Rectal smooth muscle tissue (tissue), 1 donor: ENCODE measurements at regions not wholly inside any gene's neighbourhood (a gene's known extent, or its start where the extent isn't known, plus 50 kb on each side); places are given as distances from the start of the nearest gene placed in this dataset.

Experiments
- H3K27ac ChIP-seq: one replicate; pipeline ENCODE4 v1.7.0; 2013; ENCODE audit warnings: low read depth, low read length, inconsistent platforms
- H3K27me3 ChIP-seq: one replicate; pipeline ENCODE4 v1.7.0; 2013; ENCODE audit warnings: low read length; ENCODE audit not compliant: control insufficient read depth, insufficient read depth
- H3K36me3 ChIP-seq: one replicate; pipeline ENCODE4 v1.7.0; 2013; ENCODE audit warnings: low read length; ENCODE audit not compliant: control insufficient read depth, insufficient read depth
- H3K4me1 ChIP-seq: one replicate; pipeline ENCODE4 v1.7.0; 2013; ENCODE audit warnings: low read length; ENCODE audit not compliant: control insufficient read depth, insufficient read depth
- H3K4me3 ChIP-seq: one replicate; pipeline ENCODE4 v1.7.0; 2013; ENCODE audit warnings: low read length
- H3K9ac ChIP-seq: one replicate; pipeline ENCODE4 v1.7.0; 2013; ENCODE audit warnings: low read length

DNA sequence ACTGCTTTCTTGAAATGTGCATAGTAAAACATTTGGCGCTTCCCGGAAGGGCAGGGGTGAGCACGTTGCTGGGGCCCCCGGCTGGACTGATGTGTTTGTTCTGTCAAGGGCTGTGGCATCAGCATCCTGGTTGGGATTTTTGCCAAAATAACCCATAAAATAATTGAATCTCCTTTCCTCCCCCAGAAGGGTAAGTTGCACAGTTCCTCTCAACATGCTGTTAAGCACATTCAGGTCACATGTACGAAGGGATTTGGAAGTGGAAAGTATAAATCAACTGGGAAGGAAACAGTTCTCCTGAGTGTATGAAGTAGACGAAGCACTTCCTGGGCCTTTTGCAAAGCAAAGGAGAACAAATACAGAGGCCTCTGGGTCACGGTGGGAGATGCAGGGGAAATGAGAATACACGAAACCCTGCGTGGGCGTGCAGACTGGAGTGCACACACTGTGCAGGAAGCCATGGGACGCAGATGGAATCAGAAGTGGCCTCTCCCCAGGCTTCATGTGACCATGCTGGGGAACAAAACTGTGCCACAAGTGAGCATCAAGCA lies 183.9 kb downstream of the LPIN1 start:
- Histone ChIP-seq H3K4me1 (no peaks in the 10 kb centered on the region), H3K4me3 (no peak overlapping the region), H3K9ac (no peak overlapping the region), H3K27ac (no peak overlapping the region), H3K36me3 (no peaks in the 10 kb centered on the region), H3K27me3 (no peaks in the 10 kb centered on the region)

DNA sequence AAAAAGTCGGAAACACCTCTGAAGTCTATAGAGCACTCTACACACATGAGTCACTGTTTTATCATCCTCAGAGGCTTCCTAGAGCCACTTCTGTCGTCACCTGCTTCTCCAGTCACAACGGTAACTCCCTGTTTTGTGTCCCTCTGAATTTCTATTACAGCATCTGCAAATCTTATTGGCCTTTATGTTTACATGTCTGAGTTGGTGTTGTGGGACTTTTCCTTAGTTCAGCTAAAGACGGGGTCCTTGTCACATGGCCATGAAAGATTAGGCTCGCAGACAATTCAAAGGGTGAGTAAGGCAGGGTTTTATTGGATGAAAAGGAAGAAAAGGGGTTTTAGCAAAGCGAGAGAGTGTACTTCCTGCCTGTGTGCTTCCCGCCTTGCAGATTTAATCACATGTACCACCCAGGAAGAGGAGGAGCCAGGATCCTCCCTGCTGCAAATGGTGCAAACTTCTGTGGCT lies 185.6 kb downstream of the LPIN1 start:
- Histone ChIP-seq H3K27ac (no peak overlapping the region), H3K4me3 (no peak overlapping the region), H3K4me1 (no peaks in the 10 kb centered on the region), H3K9ac (no peak overlapping the region), H3K27me3 (no peaks in the 10 kb centered on the region), H3K36me3 (no peaks in the 10 kb centered on the region)

DNA sequence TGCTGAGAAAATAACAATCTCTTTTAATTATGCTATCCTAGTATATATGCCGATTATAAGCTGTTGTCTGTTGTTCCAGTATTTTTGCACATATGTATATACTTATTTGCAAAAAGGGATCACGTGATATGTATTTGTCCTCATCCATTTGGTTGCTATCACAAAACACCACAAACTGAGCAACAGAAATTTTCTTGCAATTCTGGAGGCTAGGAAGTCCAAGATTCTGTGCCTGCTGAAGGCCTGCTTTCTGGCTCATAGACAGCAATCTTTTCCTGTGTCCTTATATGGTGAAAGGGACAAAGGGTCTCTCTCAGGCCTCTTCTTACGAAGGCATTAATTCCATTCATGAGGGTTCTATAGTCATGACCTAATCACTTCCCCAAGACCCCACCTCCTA lies 186.5 kb downstream of the LPIN1 start:
- Histone ChIP-seq H3K9ac (no peak overlapping the region), H3K36me3 (no peaks in the 10 kb centered on the region), H3K27me3 (no peaks in the 10 kb centered on the region), H3K27ac (no peak overlapping the region), H3K4me3 (no peak overlapping the region), H3K4me1 (no peaks in the 10 kb centered on the region)

DNA sequence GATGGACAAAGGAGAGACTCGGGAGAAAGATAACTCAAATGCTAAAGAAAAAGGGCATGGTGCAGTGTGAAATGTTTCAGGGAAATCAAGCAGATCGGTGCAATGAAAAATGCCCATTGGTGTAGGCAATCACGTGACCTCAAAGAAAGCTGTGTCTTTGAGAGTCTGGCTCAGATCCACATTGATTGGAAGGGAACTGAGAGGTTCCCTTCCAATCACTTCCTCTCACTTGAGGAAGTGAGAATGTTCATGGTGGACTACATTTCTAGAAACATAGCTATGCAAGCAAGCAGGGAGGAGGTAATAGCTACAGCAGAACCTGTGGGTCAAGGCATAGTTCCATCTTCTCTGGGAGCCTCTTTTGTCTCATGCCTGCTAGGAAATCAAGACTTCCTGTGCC lies 187.4 kb downstream of the LPIN1 start:
- Histone ChIP-seq H3K4me3 (no peak overlapping the region), H3K27me3 (no peaks in the 10 kb centered on the region)

DNA sequence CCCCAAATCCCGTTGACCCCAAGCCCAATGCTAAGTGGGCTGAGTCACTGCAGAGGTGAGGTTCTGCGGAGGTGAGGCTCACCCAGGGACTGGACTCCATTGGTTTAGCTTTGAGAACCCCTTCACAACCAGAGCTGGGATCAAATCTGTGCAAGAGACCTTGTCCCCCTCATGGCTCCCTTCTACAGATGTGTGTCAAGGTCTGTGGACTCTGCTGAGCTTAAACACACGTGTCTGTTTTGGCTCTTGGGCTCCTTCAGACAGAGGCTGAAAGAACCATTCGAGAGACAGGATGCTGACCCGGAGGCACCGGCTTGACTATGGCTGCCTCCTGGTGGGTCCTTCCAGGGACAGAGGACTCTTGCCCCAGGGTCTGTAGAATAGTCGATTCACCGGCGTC lies 190.3 kb downstream of the LPIN1 start:
- Histone ChIP-seq H3K27ac (no peak overlapping the region), H3K4me3 (no peak overlapping the region), H3K4me1 (no peaks in the 10 kb centered on the region), H3K27me3 (no peaks in the 10 kb centered on the region), H3K36me3 (no peaks in the 10 kb centered on the region), H3K9ac (no peak overlapping the region)

More for the DNA sequence above, 187.4 kb downstream of the LPIN1 start:
- no peaks in the 10 kb centered on the region for H3K4me1 ChIP-seq
- H3K36me3 ChIP-seq = no peaks in the 10 kb centered on the region
- H3K9ac ChIP-seq = no peak overlapping the region
- H3K27ac ChIP-seq = no peak overlapping the region

DNA sequence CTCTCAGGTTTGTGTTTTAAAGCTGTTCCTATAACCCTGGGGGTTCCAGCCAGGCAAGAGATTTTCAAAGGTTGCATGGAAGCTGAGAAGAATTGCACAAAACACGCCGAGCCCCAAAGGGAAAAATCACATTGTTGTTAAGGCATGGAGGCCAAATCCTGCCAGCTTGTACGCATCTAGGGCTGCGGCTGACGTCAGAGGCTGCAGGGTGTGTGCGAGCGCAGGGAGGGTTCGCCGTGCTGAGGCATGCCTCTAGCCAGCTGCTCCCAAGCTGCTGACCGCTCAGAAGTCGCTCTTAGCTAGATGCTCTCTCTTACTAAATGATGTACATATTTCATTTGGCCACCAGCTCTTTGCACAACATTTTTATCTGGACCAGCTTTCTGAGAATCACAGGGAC lies 191.8 kb downstream of the LPIN1 start:
- Histone ChIP-seq H3K27ac (no peak overlapping the region), H3K4me3 (no peak overlapping the region), H3K27me3 (no peaks in the 10 kb centered on the region), H3K36me3 (no peaks in the 10 kb centered on the region), H3K9ac (no peak overlapping the region), H3K4me1 (no peaks in the 10 kb centered on the region)

DNA sequence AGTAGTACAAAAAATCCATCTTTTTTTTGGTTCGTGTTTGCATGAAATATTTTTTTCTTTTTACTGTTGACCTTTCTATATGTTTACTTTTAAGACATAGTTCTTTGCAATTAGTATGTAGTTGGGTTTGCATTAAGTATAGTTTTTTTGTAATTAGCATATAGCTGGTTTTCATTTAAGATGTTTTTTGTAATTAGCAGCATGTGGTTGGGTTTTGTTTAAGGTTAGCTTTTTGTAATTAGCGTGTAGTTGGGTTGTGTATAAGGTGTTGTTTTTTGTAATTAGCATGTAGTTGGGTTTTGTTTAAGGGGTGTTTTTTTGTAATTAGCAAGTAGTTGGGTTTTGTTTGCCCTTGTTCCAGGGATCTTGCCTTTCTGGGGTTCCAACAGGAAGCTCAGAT lies 193.1 kb downstream of the LPIN1 start:
- Histone ChIP-seq H3K36me3 (no peaks in the 10 kb centered on the region), H3K27me3 (no peaks in the 10 kb centered on the region), H3K9ac (no peak overlapping the region), H3K4me3 (no peak overlapping the region), H3K27ac (no peak overlapping the region), H3K4me1 (no peaks in the 10 kb centered on the region)

DNA sequence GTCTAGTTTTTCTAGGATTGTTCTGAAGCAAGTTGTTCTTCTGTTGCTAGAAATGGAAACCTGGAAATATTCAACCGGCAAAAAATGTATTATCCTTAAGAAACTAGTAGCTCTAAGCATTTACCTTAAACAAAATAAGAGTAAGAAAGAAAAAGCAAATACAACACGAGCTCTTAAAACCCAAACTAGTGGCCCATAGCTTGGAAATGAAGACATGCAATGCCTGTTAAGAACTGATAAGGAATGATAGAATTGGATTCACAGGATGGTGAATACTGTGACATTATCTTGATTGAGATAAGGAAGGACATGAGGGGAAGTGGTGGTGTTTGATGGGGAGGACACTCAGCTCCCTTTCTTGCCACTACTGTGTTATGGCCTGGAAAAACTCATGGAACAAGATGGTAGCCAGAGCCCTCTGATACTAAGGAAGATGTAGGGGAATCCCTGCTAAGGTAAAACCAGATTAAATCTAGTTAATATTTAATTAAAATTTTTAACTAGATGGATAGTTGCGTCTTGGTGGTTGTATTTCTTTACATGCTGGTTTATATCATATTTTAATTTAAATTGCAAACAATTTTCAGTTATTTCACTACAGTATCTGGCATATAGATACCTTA lies 193.8 kb downstream of the LPIN1 start:
- Histone ChIP-seq H3K4me1 (no peaks in the 10 kb centered on the region), H3K4me3 (no peak overlapping the region), H3K27ac (no peak overlapping the region), H3K9ac (no peak overlapping the region), H3K36me3 (no peaks in the 10 kb centered on the region), H3K27me3 (no peaks in the 10 kb centered on the region)

DNA sequence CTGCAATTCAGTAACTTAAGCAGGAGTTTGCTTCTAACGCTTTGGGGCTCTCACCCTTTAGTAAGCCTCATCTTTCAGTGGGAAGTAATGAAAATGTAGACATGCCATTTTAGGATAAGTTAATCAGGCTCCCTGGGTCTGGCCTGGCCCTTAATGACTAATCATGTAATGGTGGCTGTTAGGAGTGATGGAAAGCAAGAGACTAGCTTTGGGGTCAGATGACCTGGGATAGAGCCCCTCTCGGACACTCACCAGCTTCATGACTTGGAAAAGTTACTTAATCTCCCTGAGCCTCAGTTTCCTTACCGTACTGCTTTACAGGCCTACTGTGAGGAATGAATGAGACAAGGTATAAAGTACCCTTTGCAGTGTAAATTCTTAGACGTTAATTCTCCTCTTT lies 194.4 kb downstream of the LPIN1 start:
- H3K36me3 ChIP-seq = no peaks in the 10 kb centered on the region
- no peak overlapping the region for H3K4me3 ChIP-seq
- no peaks in the 10 kb centered on the region for H3K4me1 ChIP-seq
- H3K9ac ChIP-seq = no peak overlapping the region
- H3K27me3 ChIP-seq = no peaks in the 10 kb centered on the region
- H3K27ac ChIP-seq = no peak overlapping the region

DNA sequence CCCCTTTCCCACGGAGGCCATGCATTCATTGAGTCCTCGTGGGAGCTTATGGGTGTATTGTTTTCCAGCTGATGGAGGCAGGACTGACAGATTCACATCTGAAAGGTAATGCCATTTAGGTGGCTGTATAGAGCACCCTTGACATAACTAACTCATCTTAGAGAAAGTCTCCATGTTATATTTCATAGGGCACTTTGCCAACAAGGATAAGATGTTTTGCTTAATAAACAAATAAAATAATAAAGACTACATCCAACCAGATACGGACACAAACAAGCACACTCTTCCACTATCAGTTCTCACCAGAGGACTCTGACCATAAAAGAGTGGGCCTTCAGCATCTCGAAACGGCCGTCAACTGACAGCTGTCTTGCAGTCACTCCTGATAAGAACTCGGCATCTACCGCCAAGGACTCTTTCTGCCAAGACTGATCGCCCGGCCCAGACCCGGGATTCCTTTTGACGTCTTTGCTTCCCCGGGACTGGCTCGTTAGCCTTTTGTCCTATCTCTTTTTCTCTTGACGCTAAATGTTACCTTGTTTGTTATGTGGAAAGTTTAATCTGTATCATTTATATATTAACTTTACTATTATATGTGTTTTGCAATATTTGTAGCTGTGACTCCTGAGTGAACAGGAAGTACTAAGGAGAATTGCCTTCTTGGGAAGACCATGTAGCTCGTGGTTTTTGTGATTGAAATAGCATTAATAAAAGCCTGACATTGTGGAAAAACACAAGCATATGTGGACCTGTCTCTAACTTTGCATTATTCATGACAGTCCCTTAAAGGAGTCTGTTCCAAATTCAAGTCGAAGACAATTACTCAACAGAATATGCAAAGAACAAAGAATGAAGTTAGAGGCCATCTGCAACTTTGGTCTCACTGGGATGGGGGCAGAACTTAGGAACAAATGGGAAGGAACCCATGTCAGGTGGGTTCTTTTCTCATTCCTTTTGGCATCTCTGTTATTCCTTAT lies 195.1 kb downstream of the LPIN1 start:
- H3K36me3 ChIP-seq = no peaks in the 10 kb centered on the region
- no peak overlapping the region for H3K9ac ChIP-seq
- H3K27me3 ChIP-seq = no peaks in the 10 kb centered on the region
- H3K27ac ChIP-seq = no peak overlapping the region
- H3K4me3 ChIP-seq = no peak overlapping the region
- H3K4me1 ChIP-seq = no peaks in the 10 kb centered on the region

DNA sequence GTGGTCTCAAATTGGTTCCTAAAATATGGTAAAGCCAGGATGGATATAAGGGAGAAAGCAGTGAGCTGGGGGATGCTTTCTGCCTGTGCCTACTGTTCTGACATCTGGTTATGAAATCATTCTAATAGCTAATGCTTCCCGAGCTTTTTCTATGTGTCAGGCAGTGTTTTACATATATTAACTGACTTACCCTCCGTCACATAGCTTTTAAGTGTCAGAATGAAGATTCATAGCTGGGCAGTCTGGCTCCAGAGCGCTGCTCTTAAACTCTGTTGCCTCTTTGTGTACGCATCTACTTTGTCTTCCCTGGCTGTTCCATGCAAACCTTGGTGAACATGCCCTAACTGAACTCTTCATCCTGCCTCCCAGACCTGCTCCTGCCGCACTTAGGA lies 195.7 kb downstream of the LPIN1 start:
- Histone ChIP-seq H3K4me3 (no peak overlapping the region), H3K36me3 (no peaks in the 10 kb centered on the region), H3K4me1 (no peaks in the 10 kb centered on the region), H3K9ac (no peak overlapping the region), H3K27me3 (no peaks in the 10 kb centered on the region), H3K27ac (no peak overlapping the region)

DNA sequence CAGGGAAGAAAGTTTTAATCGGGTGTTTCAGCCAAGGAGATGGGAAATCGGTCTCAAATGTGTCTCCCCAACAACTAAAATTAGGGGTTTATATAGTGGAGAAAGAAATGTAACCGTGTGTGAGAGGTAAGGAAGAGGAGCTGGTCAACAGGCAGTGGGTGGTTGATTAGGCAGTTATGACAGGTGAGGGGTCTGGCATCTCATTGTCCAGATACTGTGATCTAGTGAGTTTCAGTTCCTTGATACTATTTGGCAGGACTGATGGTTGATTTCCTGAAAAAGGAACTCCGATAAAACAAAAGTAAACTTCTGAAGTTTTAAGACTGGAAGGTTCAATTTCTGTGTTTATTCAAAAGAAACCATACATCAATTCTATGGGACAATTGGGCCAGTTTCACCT lies 197.9 kb downstream of the LPIN1 start:
- Histone ChIP-seq H3K4me3 (no peak overlapping the region), H3K4me1 (no peaks in the 10 kb centered on the region), H3K27ac (no peak overlapping the region), H3K27me3 (no peaks in the 10 kb centered on the region), H3K9ac (no peak overlapping the region), H3K36me3 (no peaks in the 10 kb centered on the region)
